ENCODE measurements at regions not wholly inside any gene's neighbourhood (a gene's known extent, or its start where the extent isn't known, plus 50 kb on each side); places are given as distances from the start of the nearest gene placed in this dataset.

GRCh38 chr4:11264346-11264745, 164.3 kb downstream of the HS3ST1 start:
- DNase-seq: no peak

GRCh38 chr4:11263208-11263607, 165.5 kb downstream of the HS3ST1 start:
- no peak for DNase-seq

GRCh38 chr4:11261066-11261850, 167.4 kb downstream of the HS3ST1 start:
- DNase-seq: no peak

GRCh38 chr4:11259837-11260236, 168.9 kb downstream of the HS3ST1 start:
- no peak for DNase-seq

- no peak for DNase-seq
Measured at GRCh38 chr4:11252149-11252548, 176.5 kb downstream of the HS3ST1 start.

GRCh38 chr4:11250510-11250909, 178.2 kb downstream of the HS3ST1 start:
- DNase-seq: no peak

- DNase-seq: no peak
Measured at GRCh38 chr4:11232015-11232414, 196.7 kb downstream of the HS3ST1 start.

GRCh38 chr4:11230866-11231265, 197.8 kb downstream of the HS3ST1 start:
- DNase-seq: no peak

GRCh38 chr4:11228530-11228929, 200.2 kb downstream of the HS3ST1 start:
- no peak for DNase-seq

- no peak for DNase-seq
Measured at GRCh38 chr4:11223311-11223710, 205.4 kb downstream of the HS3ST1 start.

- DNase-seq: no peak
Measured at GRCh38 chr4:11218692-11219091, 210.0 kb downstream of the HS3ST1 start.

- no peak for DNase-seq
Measured at GRCh38 chr4:11216520-11216919, 212.2 kb downstream of the HS3ST1 start.

GRCh38 chr4:11214281-11214680, 214.4 kb downstream of the HS3ST1 start:
- DNase-seq: no peak

GRCh38 chr4:11209826-11210225, 218.9 kb downstream of the HS3ST1 start:
- DNase-seq: no peak

- no peak for DNase-seq
Measured at GRCh38 chr4:11201256-11201655, 227.4 kb downstream of the HS3ST1 start.

- DNase-seq: no peak
Measured at GRCh38 chr4:11198516-11199305, 230.0 kb downstream of the HS3ST1 start.

GRCh38 chr4:11197631-11198341, 230.9 kb downstream of the HS3ST1 start:
- no peak for DNase-seq

- DNase-seq: no peak
Measured at GRCh38 chr4:11196927-11197522, 231.7 kb downstream of the HS3ST1 start.

- DNase-seq: no peak
Measured at GRCh38 chr4:11194431-11194830, 234.3 kb downstream of the HS3ST1 start.

- DNase-seq: no peak
Measured at GRCh38 chr4:11189756-11190155, 238.9 kb downstream of the HS3ST1 start.

- no peak for DNase-seq
Measured at GRCh38 chr4:11183356-11183740, 245.3 kb downstream of the HS3ST1 start.

- no peak for DNase-seq
Measured at GRCh38 chr4:11182586-11183355, 245.9 kb downstream of the HS3ST1 start.

All from CD4-positive, alpha-beta T cell treated with Interleukin-12 subunit alpha and Interleukin-12 subunit beta, for 1 hour (primary cell).